Epithelial cell of esophagus (primary cell): ENCODE measurements at regions not wholly inside any gene's neighbourhood (a gene's known extent, or its start where the extent isn't known, plus 50 kb on each side); places are given as distances from the start of the nearest gene placed in this dataset.

Source experiments
- DNase-seq: peaks from one replicate; pipeline ENCODE4 v3.0.0; 2010; ENCODE audit warnings: low read depth
- H3K4me3 ChIP-seq: 2 replicates; pipeline ENCODE4 v1.5.1; 2011; ENCODE audit warnings: mild to moderate bottlenecking, low read length, control low read depth
- TF ChIP-seq, protein P1 (sequence below): IDR thresholded peaks from 2 replicates; pipeline ENCODE4 v1.5.1; 2011; ENCODE audit warnings: low read depth, mild to moderate bottlenecking, low read length, control low read depth, inconsistent platforms; ENCODE audit not compliant: insufficient read depth; ENCODE audit errors: missing control alignments

DNA sequence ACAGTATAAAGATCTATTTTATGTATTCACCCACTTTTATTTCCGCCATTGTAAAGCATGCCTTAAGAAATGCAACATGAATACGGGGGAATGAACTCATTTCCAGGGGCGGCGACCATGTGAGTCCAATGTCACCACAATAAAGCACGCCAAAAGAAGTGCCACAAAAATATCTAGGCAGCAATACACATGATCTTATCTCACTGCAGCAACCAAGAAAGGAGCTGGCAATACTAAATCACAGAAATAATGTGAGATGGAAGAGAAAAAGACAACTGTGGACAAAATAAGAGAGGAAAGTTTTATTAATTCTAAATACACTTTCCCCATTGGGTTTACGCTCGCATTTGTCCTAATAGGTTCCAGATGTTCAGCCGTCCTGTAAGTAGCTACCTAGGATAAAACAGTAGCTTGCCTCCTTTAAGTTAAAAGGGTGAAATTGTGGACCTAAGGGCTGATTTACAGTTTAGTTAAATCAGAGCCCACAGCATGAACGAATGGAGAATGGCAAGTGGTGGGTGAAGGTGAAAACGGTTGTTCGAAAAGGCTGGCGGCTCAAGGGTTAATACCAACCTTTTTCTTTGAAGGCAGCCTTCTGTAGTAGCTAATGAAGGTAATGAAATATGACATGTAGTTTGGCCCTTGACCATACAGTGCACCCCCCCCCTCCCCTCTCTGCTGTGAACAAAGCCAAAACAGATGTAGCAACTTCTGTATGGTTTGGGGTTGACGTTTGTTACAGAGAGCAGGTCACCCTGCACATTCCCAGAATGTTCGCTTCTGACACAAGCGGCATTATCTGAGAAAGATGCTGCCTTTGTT is 504.2 kb upstream of the PSMD7 start:
- TF ChIP-seq, protein P1, sequence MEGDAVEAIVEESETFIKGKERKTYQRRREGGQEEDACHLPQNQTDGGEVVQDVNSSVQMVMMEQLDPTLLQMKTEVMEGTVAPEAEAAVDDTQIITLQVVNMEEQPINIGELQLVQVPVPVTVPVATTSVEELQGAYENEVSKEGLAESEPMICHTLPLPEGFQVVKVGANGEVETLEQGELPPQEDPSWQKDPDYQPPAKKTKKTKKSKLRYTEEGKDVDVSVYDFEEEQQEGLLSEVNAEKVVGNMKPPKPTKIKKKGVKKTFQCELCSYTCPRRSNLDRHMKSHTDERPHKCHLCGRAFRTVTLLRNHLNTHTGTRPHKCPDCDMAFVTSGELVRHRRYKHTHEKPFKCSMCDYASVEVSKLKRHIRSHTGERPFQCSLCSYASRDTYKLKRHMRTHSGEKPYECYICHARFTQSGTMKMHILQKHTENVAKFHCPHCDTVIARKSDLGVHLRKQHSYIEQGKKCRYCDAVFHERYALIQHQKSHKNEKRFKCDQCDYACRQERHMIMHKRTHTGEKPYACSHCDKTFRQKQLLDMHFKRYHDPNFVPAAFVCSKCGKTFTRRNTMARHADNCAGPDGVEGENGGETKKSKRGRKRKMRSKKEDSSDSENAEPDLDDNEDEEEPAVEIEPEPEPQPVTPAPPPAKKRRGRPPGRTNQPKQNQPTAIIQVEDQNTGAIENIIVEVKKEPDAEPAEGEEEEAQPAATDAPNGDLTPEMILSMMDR = no peak
- no peak for DNase-seq

DNA sequence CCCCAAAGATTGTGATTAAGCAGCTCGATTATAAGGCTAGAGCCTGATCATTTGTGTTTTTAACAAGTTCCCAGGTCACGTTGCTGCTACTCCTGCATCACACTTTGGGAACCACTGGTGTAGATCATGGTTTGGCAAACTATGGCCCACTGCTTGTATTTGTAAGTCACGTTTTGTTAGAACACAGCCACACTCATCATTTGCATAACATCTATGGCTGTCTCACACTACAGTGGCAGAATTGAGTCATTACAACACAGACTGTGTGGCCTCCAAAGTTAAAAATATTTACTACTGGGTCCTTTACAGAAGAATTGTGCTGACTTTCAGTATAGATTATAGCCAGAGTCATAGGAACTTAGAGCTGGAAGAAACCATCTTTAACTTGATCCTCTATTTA is 515.3 kb upstream of the PSMD7 start:
- H3K4me3 ChIP-seq = no peak overlapping the region
- TF ChIP-seq, protein P1 = no peak
- no peak for DNase-seq

More for the DNA sequence above, 504.2 kb upstream of the PSMD7 start:
- H3K4me3 ChIP-seq = no peak overlapping the region

DNA sequence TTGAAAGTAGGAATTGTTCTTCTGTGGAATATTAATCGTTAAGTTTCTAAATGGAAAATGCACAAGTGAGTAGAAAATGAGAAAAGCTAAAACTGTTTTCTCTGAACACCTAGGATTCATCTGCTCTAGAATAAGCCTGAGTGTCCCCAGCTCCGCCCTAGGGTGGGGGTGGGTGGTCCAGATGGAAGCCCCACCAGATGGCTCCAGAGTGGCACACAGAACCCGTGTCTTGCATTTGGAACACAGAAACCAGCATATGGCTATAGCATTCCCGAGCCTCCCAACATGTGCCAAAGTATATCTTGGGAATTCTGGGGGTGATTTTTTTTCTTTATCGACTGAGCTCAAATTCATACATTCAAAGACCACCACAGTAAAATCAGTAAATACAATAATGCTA is 517.7 kb upstream of the PSMD7 start:
- no peak overlapping the region for H3K4me3 ChIP-seq
- no peak for DNase-seq
- TF ChIP-seq, protein P1 = no peak

DNA sequence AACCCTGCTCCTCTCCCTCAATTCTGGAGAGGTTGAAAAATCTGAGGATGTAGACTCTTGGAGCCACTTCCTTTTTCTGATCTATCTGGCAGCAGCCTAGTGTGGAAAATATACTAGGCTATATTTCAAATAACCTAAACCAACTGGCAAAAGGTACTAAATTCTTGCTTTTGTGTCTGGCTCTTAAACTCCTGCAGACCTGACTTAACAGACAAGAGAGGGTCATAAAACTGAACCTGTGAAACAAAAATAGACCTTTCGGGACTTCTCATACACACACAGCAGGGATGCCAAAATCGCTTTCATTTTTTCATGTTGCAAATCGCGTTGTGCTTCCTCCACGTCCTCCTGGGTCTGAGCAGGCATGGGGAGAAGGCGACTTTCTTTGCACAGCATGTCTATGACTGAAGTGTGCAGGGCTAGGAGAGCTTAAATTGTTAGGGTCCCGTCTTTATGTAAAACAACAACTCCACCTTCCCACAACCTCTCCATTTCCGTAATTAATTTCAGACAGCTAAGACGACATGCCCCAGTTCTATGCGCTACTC is 520.7 kb upstream of the PSMD7 start:
- H3K4me3 ChIP-seq = no peak overlapping the region
- no peak for DNase-seq
- TF ChIP-seq, protein P1 = no peak

DNA sequence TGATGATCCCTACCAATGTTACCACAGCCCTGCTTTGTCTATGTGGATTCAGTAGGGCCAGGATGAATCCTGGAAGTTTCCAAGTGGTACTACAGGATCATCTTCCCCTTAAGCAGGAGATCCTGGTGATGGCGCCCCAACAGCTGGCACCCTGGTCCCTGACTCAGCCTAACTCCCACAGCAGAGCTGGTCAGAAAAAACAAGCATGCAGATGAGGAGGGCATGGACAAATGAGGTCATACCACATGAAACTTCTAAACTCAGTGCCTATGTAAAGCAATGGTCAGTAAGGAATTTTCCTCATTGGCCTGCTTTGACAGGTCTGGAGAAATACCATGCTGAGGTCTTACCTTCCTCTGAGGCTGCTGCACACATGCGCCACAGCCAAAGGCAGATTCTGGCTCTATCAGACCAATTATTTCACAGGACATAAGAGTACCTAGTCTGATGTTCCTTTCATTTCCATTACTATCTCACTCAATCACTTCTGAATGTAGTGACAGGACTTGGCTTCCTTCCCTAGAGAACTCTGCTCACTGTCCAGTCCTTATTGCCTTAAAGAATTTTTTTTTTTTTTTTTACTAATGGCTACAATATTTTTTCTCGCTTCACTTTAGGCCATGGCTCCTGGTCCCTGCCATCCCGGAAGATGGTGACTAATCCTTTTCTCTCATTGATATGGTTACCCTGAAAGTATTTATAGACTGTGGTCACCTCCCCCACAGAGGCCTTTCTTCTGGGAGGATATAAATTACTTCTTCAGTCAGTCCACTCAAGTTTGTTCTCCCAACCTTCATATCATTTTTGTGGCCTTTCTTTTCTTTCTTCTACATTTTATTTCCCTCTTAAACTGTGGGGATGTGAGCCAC is 525.2 kb upstream of the PSMD7 start:
- DNase-seq = no peak
- H3K4me3 ChIP-seq = no peak overlapping the region
- TF ChIP-seq, protein P1 = no peak

DNA sequence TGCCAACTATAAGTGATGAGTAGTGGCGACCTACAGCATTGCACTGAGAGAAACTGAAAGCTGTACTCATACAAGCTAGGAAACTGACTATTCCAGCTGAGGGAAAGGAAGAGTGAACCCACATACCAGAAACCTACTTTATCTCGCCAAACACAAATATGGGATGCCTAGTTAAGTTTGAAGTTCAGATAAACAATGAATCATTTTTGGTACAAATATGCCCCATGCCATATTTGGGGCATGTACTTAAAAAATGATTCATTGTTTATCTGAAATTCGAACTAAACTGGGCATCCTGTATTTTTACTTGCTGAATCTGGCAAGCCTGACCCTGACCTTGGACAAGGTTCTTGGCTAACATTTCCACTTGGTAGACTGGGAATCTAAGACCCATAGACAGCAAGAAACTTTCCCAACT is 527.8 kb upstream of the PSMD7 start:
- DNase-seq = no peak
- no peak overlapping the region for H3K4me3 ChIP-seq
- TF ChIP-seq, protein P1 = no peak
